ENCODE measurements at regions not wholly inside any gene's neighbourhood (a gene's known extent, or its start where the extent isn't known, plus 50 kb on each side); places are given as distances from the start of the nearest gene placed in this dataset.

- no peak overlapping the region for H3K27ac ChIP-seq (ENCODE audit: low read depth, low read length)
- WGBS, 3 donors, result 48 to 49% methylated on average over 2 of the region's 2 CpGs; no CpG with 5 or more reads in 1 of the 3 donors
These were observed 270.4 kb upstream of the RBMY1B start for GRCh38 chrY:21240662-21241310.

- 46 to 71% methylated on average over 2 of the region's 2 CpGs; no CpG with 5 or more reads in 1 of the 3 donors for WGBS, 3 donors
- no peak overlapping the region for H3K27ac ChIP-seq (ENCODE audit: low read depth, low read length)
These were observed 268.3 kb upstream of the RBMY1B start for GRCh38 chrY:21242793-21243192.

GRCh38 chrY:21246780-21247179, 264.4 kb upstream of the RBMY1B start:
- H3K27ac ChIP-seq (ENCODE audit: low read depth, low read length), result no peak overlapping the region
- 36 to 57% methylated on average over 5 of the region's 5 CpGs; no CpG with 5 or more reads in 1 of the 3 donors for WGBS, 3 donors

GRCh38 chrY:21248591-21248990, 262.5 kb upstream of the RBMY1B start:
- H3K27ac ChIP-seq (ENCODE audit: low read depth, low read length), result no peak overlapping the region
- WGBS, 3 donors, result 46 to 57% methylated on average over 5 of the region's 5 CpGs; no CpG with 5 or more reads in 1 of the 3 donors

- WGBS, 3 donors, result 39 to 70% methylated on average over 2 of the region's 2 CpGs; no CpG with 5 or more reads in 1 of the 3 donors
- H3K27ac ChIP-seq (ENCODE audit: low read depth, low read length), result no peak overlapping the region
These were observed 257.5 kb upstream of the RBMY1B start for GRCh38 chrY:21253455-21254248.

GRCh38 chrY:21254476-21254875, 256.7 kb upstream of the RBMY1B start:
- WGBS, 3 donors, result 36 to 50% methylated on average over 2 of the region's 2 CpGs; no CpG with 5 or more reads in 1 of the 3 donors
- H3K27ac ChIP-seq (ENCODE audit: low read depth, low read length), result no peak overlapping the region

GRCh38 chrY:21256820-21257219, 254.3 kb upstream of the RBMY1B start:
- no peak overlapping the region for H3K27ac ChIP-seq (ENCODE audit: low read depth, low read length)

- 24 to 48% methylated on average over 1 of the region's 1 CpG; no CpG with 5 or more reads in 1 of the 3 donors for WGBS, 3 donors
- no peak overlapping the region for H3K27ac ChIP-seq (ENCODE audit: low read depth, low read length)
These were observed 251.4 kb upstream of the RBMY1B start for GRCh38 chrY:21259707-21260106.

GRCh38 chrY:21260325-21260724, 250.8 kb upstream of the RBMY1B start:
- 46 to 57% methylated on average over 4 of the region's 4 CpGs; no CpG with 5 or more reads in 1 of the 3 donors for WGBS, 3 donors
- no peak overlapping the region for H3K27ac ChIP-seq (ENCODE audit: low read depth, low read length)

- 53 to 72% methylated on average over 4 of the region's 4 CpGs; no CpG with 5 or more reads in 1 of the 3 donors for WGBS, 3 donors
- H3K27ac ChIP-seq (ENCODE audit: low read depth, low read length), result no peak overlapping the region
These were observed 250.0 kb upstream of the RBMY1B start for GRCh38 chrY:21261158-21261557.

- H3K27ac ChIP-seq (ENCODE audit: low read depth, low read length), result no peak overlapping the region
These were observed 244.4 kb upstream of the RBMY1B start for GRCh38 chrY:21266751-21267150.

- no peak overlapping the region for H3K27ac ChIP-seq (ENCODE audit: low read depth, low read length)
- 45 to 47% methylated on average over 1 of the region's 1 CpG; no CpG with 5 or more reads in 1 of the 3 donors for WGBS, 3 donors
These were observed 244.0 kb upstream of the RBMY1B start for GRCh38 chrY:21267164-21267563.

GRCh38 chrY:21287769-21288168, 223.4 kb upstream of the RBMY1B start:
- H3K27ac ChIP-seq (ENCODE audit: low read depth, low read length), result no peak overlapping the region
- 36 to 71% methylated on average over 4 of the region's 4 CpGs; no CpG with 5 or more reads in 1 of the 3 donors for WGBS, 3 donors

GRCh38 chrY:21288908-21289307, 222.2 kb upstream of the RBMY1B start:
- H3K27ac ChIP-seq (ENCODE audit: low read depth, low read length), result no peak overlapping the region
- WGBS, 3 donors, result 39 to 52% methylated on average over 3 of the region's 3 CpGs; no CpG with 5 or more reads in 1 of the 3 donors

- 42 to 48% methylated on average over 2 of the region's 2 CpGs; no CpG with 5 or more reads in 1 of the 3 donors for WGBS, 3 donors
- H3K27ac ChIP-seq (ENCODE audit: low read depth, low read length), result no peak overlapping the region
These were observed 215.9 kb upstream of the RBMY1B start for GRCh38 chrY:21295206-21295605.

- 58 to 75% methylated on average over 6 of the region's 6 CpGs; no CpG with 5 or more reads in 1 of the 3 donors for WGBS, 3 donors
- H3K27ac ChIP-seq (ENCODE audit: low read depth, low read length), result no peak overlapping the region
These were observed 208.9 kb upstream of the RBMY1B start for GRCh38 chrY:21302278-21302677.

GRCh38 chrY:21315366-21315765, 195.8 kb upstream of the RBMY1B start:
- no peak overlapping the region for H3K27ac ChIP-seq (ENCODE audit: low read depth, low read length)
